GM06990 (cell line): ENCODE measurements at regions not wholly inside any gene's neighbourhood (a gene's known extent, or its start where the extent isn't known, plus 50 kb on each side); places are given as distances from the start of the nearest gene placed in this dataset.

Experiments
- DNase-seq: peaks from one replicate; pipeline ENCODE4 v3.0.0-alpha.2; 2011; ENCODE audit not compliant: insufficient read length; ENCODE audit errors: extremely low read depth
- H3K27me3 ChIP-seq: replicated peaks from 2 replicates; pipeline ENCODE4 v1.6.0; 2011; ENCODE audit warnings: low read length; ENCODE audit not compliant: control insufficient read depth, insufficient read depth
- H3K36me3 ChIP-seq: 2 replicates; pipeline ENCODE4 v1.5.1; 2011; ENCODE audit warnings: low read length; ENCODE audit not compliant: control insufficient read depth, insufficient read depth
- H3K4me3 ChIP-seq: replicated peaks from 2 replicates; pipeline ENCODE4 v1.5.1; 2011; ENCODE audit warnings: low read depth, mild to moderate bottlenecking, control low read depth, low read length
- CTCF ChIP-seq: IDR thresholded peaks from 2 replicates; pipeline ENCODE4 v1.5.1; 2011; ENCODE audit warnings: low read length, control low read depth, mild to moderate bottlenecking, inconsistent platforms; ENCODE audit not compliant: insufficient read depth, poor library complexity, severe bottlenecking

GRCh38 chr18:24544949-24545348, 84.5 kb downstream of the HRH4 start:
- DNase-seq, result no peak
- Histone ChIP-seq H3K4me3 (no peak overlapping the region), H3K27me3 (no peaks in the 10 kb centered on the region), H3K36me3 (no peaks in the 10 kb centered on the region)
- TF ChIP-seq CTCF, result no peak

- no peak for TF ChIP-seq CTCF
- DNase-seq, result no peak
- no peaks in the 10 kb centered on the region for H3K36me3 ChIP-seq
- H3K27me3 ChIP-seq, result no peaks in the 10 kb centered on the region
- H3K4me3 ChIP-seq, result no peak overlapping the region
Measured at GRCh38 chr18:24545651-24546050, 85.2 kb downstream of the HRH4 start.

GRCh38 chr18:24546307-24546706, 85.9 kb downstream of the HRH4 start:
- no peaks in the 10 kb centered on the region for H3K36me3 ChIP-seq
- DNase-seq, result no peak
- H3K27me3 ChIP-seq, result no peaks in the 10 kb centered on the region
- H3K4me3 ChIP-seq, result no peak overlapping the region
- no peak for TF ChIP-seq CTCF

- TF ChIP-seq CTCF, result no peak
- DNase-seq, result no peak
- no peak overlapping the region for H3K4me3 ChIP-seq
- no peaks in the 10 kb centered on the region for H3K27me3 ChIP-seq
- H3K36me3 ChIP-seq, result no peaks in the 10 kb centered on the region
Measured at GRCh38 chr18:24548583-24548982, 88.1 kb downstream of the HRH4 start.

GRCh38 chr18:24552218-24552617, 91.8 kb downstream of the HRH4 start:
- no peak overlapping the region for H3K4me3 ChIP-seq
- TF ChIP-seq CTCF, result no peak
- H3K27me3 ChIP-seq, result no peaks in the 10 kb centered on the region
- no peak for DNase-seq
- H3K36me3 ChIP-seq, result no peaks in the 10 kb centered on the region

DNA sequence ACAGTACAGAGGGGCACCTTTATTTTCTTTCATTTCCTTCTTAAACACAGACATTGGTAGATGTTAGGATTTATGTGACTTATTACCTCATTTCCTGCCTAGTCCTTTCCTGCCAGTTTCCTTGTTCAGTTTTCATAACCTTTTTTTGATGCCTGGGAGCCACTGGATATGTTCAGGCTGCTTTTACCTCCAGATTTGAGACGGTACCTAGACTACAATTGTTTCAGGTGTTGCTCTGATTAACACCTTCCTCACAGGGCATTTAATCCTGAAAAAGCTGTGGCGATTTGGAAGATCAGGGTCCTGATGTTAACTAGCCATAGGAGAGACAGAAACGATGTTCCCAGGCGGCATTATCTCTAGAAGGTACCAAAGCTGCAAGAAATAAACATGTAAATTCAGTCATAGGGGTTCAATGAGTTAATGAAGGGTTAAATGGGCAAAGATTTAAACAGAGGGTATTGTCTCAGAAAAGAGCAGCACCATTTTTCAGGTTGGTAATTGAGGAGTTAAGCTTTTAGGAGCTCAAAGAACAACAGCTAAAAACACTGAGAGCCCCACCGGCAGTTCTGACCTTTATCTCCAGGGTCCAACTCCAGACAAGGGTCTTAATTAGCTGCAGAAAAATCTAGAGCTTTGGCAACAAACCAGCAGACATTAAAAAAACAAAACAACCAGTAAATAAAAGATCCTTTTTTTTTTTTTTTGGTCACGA, 93.3 kb downstream of the HRH4 start:
- H3K36me3 ChIP-seq, result no peaks in the 10 kb centered on the region
- DNase-seq, result no peak
- no peak for TF ChIP-seq CTCF
- peaks cover 1% of the 10 kb centered on the region; the same call in 1 of the 2 replicates for H3K27me3 ChIP-seq
- H3K4me3 ChIP-seq, result no peak overlapping the region
